ENCODE measurements at regions not wholly inside any gene's neighbourhood (a gene's known extent, or its start where the extent isn't known, plus 50 kb on each side); places are given as distances from the start of the nearest gene placed in this dataset.

GRCh38 chr2:51107841-51108240, 75.9 kb upstream of the NRXN1 start:
- TF ChIP-seq EZH2 (IDR thresholded peaks at IDR 0.05; ENCODE audit: low read depth) (no peak), CTCF (conservative IDR thresholded peaks at IDR 0.05) (no peak)

Measured in PC-9 (cell line).